ENCODE measurements at regions not wholly inside any gene's neighbourhood (a gene's known extent, or its start where the extent isn't known, plus 50 kb on each side); places are given as distances from the start of the nearest gene placed in this dataset.

GRCh38 chr3:124217542-124217941, 225.6 kb upstream of the ROPN1 start (continued):
- TF ChIP-seq ZBED4 (CRISPR knock-in tag; IDR thresholded peaks at IDR 0.05; ENCODE audit: borderline replicate concordance) (peak; percentile 81; the same call in 1 of the 2 replicates), ZNF619 (CRISPR knock-in tag; IDR thresholded peaks at IDR 0.05) (no peak), ZNF335 (CRISPR knock-in tag; IDR thresholded peaks at IDR 0.05) (peak; percentile 92), ZNF3 (CRISPR knock-in tag; IDR thresholded peaks at IDR 0.05) (0 out of 2 replicates have a peak, but pooled peaks have one; percentile 18), SRSF4 (IDR thresholded peaks at IDR 0.05; ENCODE audit: low read depth, low read length, poor library complexity, severe bottlenecking) (no peak), ZNF784 (CRISPR knock-in tag; IDR thresholded peaks at IDR 0.05; ENCODE audit: borderline replicate concordance) (0 out of 2 replicates have a peak, but pooled peaks have one; percentile 49), ZNF597 (CRISPR knock-in tag; IDR thresholded peaks at IDR 0.05) (no peak), ATF7-NPFF (CRISPR knock-in tag; IDR thresholded peaks at IDR 0.05; ENCODE audit: low read depth) (no peak), JUNB (CRISPR knock-in tag; IDR thresholded peaks at IDR 0.05; ENCODE audit: borderline replicate concordance) (0 out of 2 replicates have a peak, but pooled peaks have one; percentile 50), ZFP1 (CRISPR knock-in tag; IDR thresholded peaks at IDR 0.05) (peak; percentile 30; the same call in 1 of the 2 replicates), HMG20B (CRISPR knock-in tag; conservative IDR thresholded peaks at IDR 0.05) (0 out of 2 replicates have a peak, but pooled peaks have one; percentile 42), ZBTB44 (CRISPR knock-in tag; IDR thresholded peaks at IDR 0.05) (peak; percentile 98), CHCHD3 (CRISPR knock-in tag; IDR thresholded peaks at IDR 0.05) (no peak), HNRNPUL1 (IDR thresholded peaks at IDR 0.05; ENCODE audit: low read depth, low read length) (no peak), ZSCAN30 (CRISPR knock-in tag; IDR thresholded peaks at IDR 0.05) (peak; percentile 54; the same call in 1 of the 2 replicates), FOXP1 (IDR thresholded peaks at IDR 0.05) (no peak), FOXP1 (CRISPR knock-in tag; IDR thresholded peaks at IDR 0.05) (no peak), NCOR1 (IDR thresholded peaks at IDR 0.05; ENCODE audit: borderline replicate concordance, low read length) (no peak), MXD1 (CRISPR knock-in tag; IDR thresholded peaks at IDR 0.05) (no peak), TERF1 (CRISPR knock-in tag; IDR thresholded peaks at IDR 0.05) (no peak), ZNF841 (CRISPR knock-in tag; IDR thresholded peaks at IDR 0.05; ENCODE audit: borderline replicate concordance) (no peak), CCDC6 (CRISPR knock-in tag; IDR thresholded peaks at IDR 0.05) (no peak; the same call in 1 of the 2 replicates)

Measured in HepG2 (cell line).